ENCODE measurements at regions not wholly inside any gene's neighbourhood (a gene's known extent, or its start where the extent isn't known, plus 50 kb on each side); places are given as distances from the start of the nearest gene placed in this dataset. TPM values are rescaled to one million over a fixed set of nuclear protein-coding genes. Genes with fewer than 3 reads are reported as not detected.

Small RNA genes lying in the stretch of these regions (small RNA-seq; reads per million reads assigned to genes)
- gene MTND5P40: not detected
- not detected for gene RF01182
- gene RN7SKP139: not detected
- gene RNU6-1014P: not detected

All from skeletal muscle satellite cell (primary cell).